ENCODE measurements at regions not wholly inside any gene's neighbourhood (a gene's known extent, or its start where the extent isn't known, plus 50 kb on each side); places are given as distances from the start of the nearest gene placed in this dataset.

DNA sequence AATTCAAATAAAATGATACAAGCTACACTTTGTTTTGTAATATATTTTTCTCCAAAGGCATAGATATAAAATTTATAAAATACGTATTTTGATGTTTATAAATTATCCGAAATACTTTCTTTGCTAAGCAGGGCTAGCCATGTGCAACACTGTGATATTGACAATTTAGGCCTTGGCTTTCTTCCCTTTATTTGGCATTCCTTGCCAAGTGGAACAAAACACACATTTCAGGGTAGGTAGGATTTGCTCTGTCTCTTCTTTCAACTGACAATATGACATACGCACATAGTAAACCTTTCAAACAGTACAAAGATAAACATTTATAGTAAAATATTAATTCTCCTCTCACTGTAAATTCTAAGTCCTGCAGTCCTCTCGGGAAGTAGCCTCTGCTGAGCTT, 103.3 kb upstream of the POT1 start:
- Mint-ChIP-seq H3K27ac (no peak overlapping the region), H3K27me3 (ENCODE audit: low read depth) (no peaks in the 10 kb centered on the region), H3K36me3 (ENCODE audit: low read depth) (no peaks in the 10 kb centered on the region), H3K4me1 (ENCODE audit: low read depth) (no peaks in the 10 kb centered on the region), H3K4me3 (no peak overlapping the region), H3K9me3 (no peaks in the 10 kb centered on the region)
- no peak for DNase-seq (ENCODE audit: low spot score)

DNA sequence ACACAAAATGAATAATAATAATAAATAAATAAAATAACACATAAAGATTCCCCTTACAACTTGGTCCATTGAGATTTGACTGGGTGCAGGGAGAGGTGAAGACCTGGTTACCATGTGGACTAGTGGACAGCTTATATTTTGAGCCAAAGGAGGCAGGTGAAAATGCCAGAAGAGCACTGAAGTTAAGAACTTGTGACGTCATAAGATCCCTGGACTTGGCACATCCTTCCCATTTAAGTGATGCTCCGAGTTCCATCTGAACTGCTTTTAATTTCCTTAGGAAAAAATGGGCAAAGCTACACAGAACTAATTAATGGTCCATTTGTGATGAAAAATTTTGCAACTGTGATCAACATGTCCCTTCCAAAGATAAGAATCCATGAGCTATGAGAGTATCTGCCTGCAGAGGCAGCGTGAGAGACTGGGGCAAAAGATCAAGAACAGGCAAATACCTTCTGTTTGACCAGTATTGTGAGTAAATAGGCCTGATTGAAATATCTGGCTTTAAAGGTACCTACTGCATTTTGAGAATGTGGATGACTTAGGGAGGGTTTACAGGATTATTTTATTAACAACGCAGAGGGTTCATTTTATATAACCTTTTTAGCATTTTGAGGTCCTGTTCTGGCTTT, 101.2 kb upstream of the POT1 start:
- Mint-ChIP-seq H3K4me3 (no peak overlapping the region), H3K27me3 (ENCODE audit: low read depth) (no peaks in the 10 kb centered on the region), H3K9me3 (no peaks in the 10 kb centered on the region)

DNA sequence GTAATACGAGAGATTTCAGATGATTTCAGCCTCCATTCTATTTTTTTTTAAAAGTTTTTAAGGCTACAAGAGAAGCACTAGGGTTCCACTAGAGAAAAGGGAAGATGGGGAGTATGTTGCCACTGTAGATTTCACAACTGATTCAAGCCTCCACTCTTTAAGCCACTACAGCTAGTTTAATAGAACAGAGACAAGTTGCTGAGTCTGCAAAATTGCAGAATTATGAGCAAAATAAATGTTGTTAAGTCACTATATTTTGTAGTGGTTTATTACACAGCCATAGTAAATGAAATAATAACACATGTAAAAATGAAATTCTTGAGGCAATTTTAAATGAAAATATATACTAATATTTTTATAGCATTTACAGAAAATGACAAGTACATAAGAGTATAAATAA, 96.0 kb upstream of the POT1 start:
- no peaks in the 10 kb centered on the region for H3K27me3 Mint-ChIP-seq (ENCODE audit: low read depth)
- DNase-seq (ENCODE audit: low spot score) = no peak
- no peaks in the 10 kb centered on the region for H3K36me3 Mint-ChIP-seq (ENCODE audit: low read depth)
- no peaks in the 10 kb centered on the region for H3K4me1 Mint-ChIP-seq (ENCODE audit: low read depth)
- H3K9me3 Mint-ChIP-seq = no peaks in the 10 kb centered on the region
- H3K27ac Mint-ChIP-seq = no peak overlapping the region
- no peak overlapping the region for H3K4me3 Mint-ChIP-seq

More for the DNA sequence above, 101.2 kb upstream of the POT1 start:
- Mint-ChIP-seq H3K36me3 (ENCODE audit: low read depth) (no peaks in the 10 kb centered on the region), H3K4me1 (ENCODE audit: low read depth) (no peaks in the 10 kb centered on the region), H3K27ac (no peak overlapping the region)
- no peak for DNase-seq (ENCODE audit: low spot score)

DNA sequence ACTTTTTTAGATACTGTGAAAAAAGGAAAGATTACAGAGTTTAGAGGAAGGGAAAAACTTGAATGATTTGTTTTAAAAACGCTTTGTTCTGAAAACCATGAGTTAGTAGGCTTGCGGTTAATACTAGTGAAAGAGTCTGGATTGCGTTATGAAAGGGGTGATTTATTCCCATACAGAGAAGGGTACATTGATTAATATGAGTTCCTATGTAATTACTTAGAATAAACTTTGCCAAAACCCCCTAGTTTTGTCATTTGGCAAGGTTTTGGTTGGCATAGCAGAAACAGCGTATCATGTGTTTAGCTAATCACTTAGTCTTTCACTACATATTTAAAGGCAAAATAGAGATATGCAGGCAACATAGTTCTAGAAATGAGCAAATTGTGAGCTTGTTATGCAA, 91.2 kb upstream of the POT1 start:
- H3K27ac Mint-ChIP-seq = no peak overlapping the region
- no peak for DNase-seq (ENCODE audit: low spot score)
- H3K4me1 Mint-ChIP-seq (ENCODE audit: low read depth) = no peaks in the 10 kb centered on the region
- no peaks in the 10 kb centered on the region for H3K27me3 Mint-ChIP-seq (ENCODE audit: low read depth)
- H3K9me3 Mint-ChIP-seq = no peaks in the 10 kb centered on the region
- no peaks in the 10 kb centered on the region for H3K36me3 Mint-ChIP-seq (ENCODE audit: low read depth)
- H3K4me3 Mint-ChIP-seq = no peak overlapping the region

DNA sequence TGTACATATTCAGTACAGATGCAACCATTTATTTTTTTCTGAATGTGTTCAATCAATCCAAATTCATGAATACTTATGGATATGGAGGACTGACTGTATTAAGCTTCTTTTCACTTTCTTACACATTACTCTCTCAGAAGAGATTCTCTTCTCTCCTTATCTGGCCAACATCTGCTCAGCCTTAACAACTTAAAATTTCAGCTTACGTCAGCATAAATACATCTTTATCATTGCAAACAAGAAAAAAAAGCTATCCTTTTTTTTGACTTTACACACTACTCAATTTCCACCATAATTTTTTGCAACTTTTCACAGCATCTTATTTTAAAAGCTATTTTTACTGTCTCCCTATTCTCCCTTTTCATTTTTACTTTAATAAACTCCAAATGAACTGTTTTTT, 80.9 kb upstream of the POT1 start:
- Mint-ChIP-seq H3K27ac (no peak overlapping the region), H3K4me1 (ENCODE audit: low read depth) (no peaks in the 10 kb centered on the region), H3K36me3 (ENCODE audit: low read depth) (no peaks in the 10 kb centered on the region), H3K4me3 (no peak overlapping the region), H3K27me3 (ENCODE audit: low read depth) (no peaks in the 10 kb centered on the region), H3K9me3 (no peaks in the 10 kb centered on the region)
- DNase-seq (ENCODE audit: low spot score) = no peak

DNA sequence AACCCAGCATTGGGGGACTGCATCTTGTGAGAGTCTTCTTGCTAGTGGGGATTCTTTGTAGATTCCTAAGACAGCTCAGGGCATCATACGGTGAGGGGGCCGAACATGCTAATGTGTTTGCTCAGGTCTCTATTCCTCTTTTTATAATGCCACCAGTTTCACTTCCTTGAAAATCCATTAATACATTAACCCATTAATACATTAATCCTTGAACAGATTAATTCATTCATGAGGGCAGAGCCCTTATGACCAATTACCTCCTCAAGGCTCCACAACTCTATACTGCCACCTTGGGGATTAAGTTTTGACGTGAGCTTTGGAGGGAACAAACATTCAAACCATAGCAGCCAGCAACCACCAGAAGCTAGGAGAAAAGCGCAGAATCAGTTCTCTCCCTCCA, 67.2 kb upstream of the POT1 start:
- H3K27me3 Mint-ChIP-seq (ENCODE audit: low read depth) = no peaks in the 10 kb centered on the region
- H3K36me3 Mint-ChIP-seq (ENCODE audit: low read depth) = no peaks in the 10 kb centered on the region
- H3K4me1 Mint-ChIP-seq (ENCODE audit: low read depth) = no peaks in the 10 kb centered on the region
- no peak for DNase-seq (ENCODE audit: low spot score)
- no peak overlapping the region for H3K4me3 Mint-ChIP-seq
- no peak overlapping the region for H3K27ac Mint-ChIP-seq
- no peaks in the 10 kb centered on the region for H3K9me3 Mint-ChIP-seq

DNA sequence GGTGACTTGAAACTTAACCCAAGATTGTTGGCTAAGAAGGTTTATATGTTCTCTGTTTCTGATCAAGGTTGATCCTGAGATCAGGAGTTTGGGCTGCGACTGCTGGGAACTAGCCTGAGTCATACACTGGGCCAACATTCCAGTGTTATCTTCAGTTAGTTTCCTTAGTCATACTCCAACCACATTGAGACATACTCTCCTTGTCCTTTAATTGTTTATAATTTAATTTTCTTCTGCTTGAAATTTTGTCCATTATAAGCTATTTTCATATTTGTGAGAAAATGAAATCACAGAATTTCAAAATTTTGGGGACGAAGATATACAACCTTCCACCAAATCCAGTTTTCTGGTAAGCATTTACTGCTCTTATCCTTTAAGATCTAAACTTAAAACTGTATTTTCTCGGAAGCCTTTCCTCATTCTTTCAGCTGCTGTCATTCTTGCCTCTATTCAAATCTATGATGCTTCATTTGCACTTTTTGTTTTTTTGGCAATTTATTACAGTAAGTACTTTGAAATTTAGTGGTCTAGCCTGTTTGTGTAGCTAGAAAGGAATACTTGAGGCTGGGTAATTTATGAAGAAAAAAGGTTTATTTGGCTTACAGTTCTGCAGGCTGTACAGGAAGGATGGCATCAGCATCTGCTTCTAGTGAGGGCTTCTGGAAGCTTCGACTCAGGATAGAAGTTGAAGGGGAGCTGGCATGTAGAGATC, 63.4 kb upstream of the POT1 start:
- H3K27ac Mint-ChIP-seq = no peak overlapping the region
- H3K27me3 Mint-ChIP-seq (ENCODE audit: low read depth) = no peaks in the 10 kb centered on the region
- H3K9me3 Mint-ChIP-seq = no peaks in the 10 kb centered on the region
- H3K4me1 Mint-ChIP-seq (ENCODE audit: low read depth) = no peaks in the 10 kb centered on the region
- H3K36me3 Mint-ChIP-seq (ENCODE audit: low read depth) = no peaks in the 10 kb centered on the region
- H3K4me3 Mint-ChIP-seq = no peak overlapping the region
- DNase-seq (ENCODE audit: low spot score) = no peak

DNA sequence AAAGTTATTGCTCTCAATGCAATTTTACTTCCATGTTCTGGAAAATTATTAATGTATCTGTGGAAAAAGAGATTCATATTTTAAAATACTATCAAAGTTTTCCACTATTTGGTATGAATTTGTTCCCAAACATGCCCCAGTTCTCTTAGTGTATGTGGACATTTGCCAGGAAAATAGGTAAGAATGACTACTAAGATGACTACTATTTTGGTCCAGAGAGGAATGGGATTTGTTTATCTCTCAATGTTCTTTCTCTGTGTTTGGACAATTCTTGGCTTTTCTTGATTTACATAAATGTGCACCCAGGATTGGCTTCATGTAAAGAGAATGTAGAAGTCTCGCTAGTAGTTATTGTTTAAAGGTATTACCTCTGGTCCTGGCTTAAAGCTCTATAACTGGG, 60.3 kb upstream of the POT1 start:
- Mint-ChIP-seq H3K27ac (no peak overlapping the region), H3K27me3 (ENCODE audit: low read depth) (no peaks in the 10 kb centered on the region), H3K4me1 (ENCODE audit: low read depth) (no peaks in the 10 kb centered on the region), H3K4me3 (no peak overlapping the region), H3K36me3 (ENCODE audit: low read depth) (no peaks in the 10 kb centered on the region), H3K9me3 (no peaks in the 10 kb centered on the region)
- no peak for DNase-seq (ENCODE audit: low spot score)

Measured in T-helper 2 cell treated with Interferon-gamma antibody and Interleukin-4, amounts not matched to agents 5 μg/mL and 100 μg/mL, for 36 hours (primary cell).